GM19397 (cell line): ENCODE measurements at regions not wholly inside any gene's neighbourhood (a gene's known extent, or its start where the extent isn't known, plus 50 kb on each side); places are given as distances from the start of the nearest gene placed in this dataset.

Source experiments
- ATAC-seq: cut with Tn5 transposase; IDR thresholded peaks from one replicate; pipeline ENCODE4 v1.9.1; 2021; ENCODE audit warnings: mild to moderate bottlenecking, moderate library complexity; ENCODE audit not compliant: unreplicated experiment

- ATAC-seq: no peak
Observed at GRCh38 chr9:80359291-80359690, 787.5 kb downstream of the TLE4 start.

- ATAC-seq: no peak
Observed at GRCh38 chr9:80352967-80353366, 781.2 kb downstream of the TLE4 start.

- ATAC-seq: no peak
Observed at GRCh38 chr9:80351612-80352011, 779.8 kb downstream of the TLE4 start.

- ATAC-seq: no peak
Observed at GRCh38 chr9:80326105-80326504, 754.3 kb downstream of the TLE4 start.

GRCh38 chr9:80320916-80321315 lies 749.2 kb downstream of the TLE4 start:
- no peak for ATAC-seq

GRCh38 chr9:80320480-80320879 lies 748.7 kb downstream of the TLE4 start:
- ATAC-seq: no peak

GRCh38 chr9:80305136-80305535 lies 733.4 kb downstream of the TLE4 start:
- no peak for ATAC-seq

GRCh38 chr9:80294955-80295354 lies 723.2 kb downstream of the TLE4 start:
- ATAC-seq: no peak

- no peak for ATAC-seq
Observed at GRCh38 chr9:80294318-80294717, 722.6 kb downstream of the TLE4 start.

- no peak for ATAC-seq
Observed at GRCh38 chr9:80292231-80292630, 720.5 kb downstream of the TLE4 start.

GRCh38 chr9:80285326-80285725 lies 713.6 kb downstream of the TLE4 start:
- no peak for ATAC-seq

- no peak for ATAC-seq
Observed at GRCh38 chr9:80282766-80283165, 711.0 kb downstream of the TLE4 start.

- ATAC-seq: no peak
Observed at GRCh38 chr9:80259079-80259478, 687.3 kb downstream of the TLE4 start.

- ATAC-seq: no peak
Observed at GRCh38 chr9:80251778-80252177, 680.0 kb downstream of the TLE4 start.

- no peak for ATAC-seq
Observed at GRCh38 chr9:80242022-80242421, 670.3 kb downstream of the TLE4 start.

GRCh38 chr9:80235752-80236151 lies 664.0 kb downstream of the TLE4 start:
- ATAC-seq: no peak

GRCh38 chr9:80233906-80234305 lies 662.1 kb downstream of the TLE4 start:
- ATAC-seq: no peak

GRCh38 chr9:80233102-80233843 lies 661.5 kb downstream of the TLE4 start:
- ATAC-seq: no peak

GRCh38 chr9:80231318-80232236 lies 659.8 kb downstream of the TLE4 start:
- no peak for ATAC-seq

GRCh38 chr9:80223897-80224296 lies 652.1 kb downstream of the TLE4 start:
- no peak for ATAC-seq

GRCh38 chr9:80222466-80223169 lies 650.9 kb downstream of the TLE4 start:
- ATAC-seq: no peak
